Left hindlimb (tissue), 1 donor: ENCODE measurements at regions not wholly inside any gene's neighbourhood (a gene's known extent, or its start where the extent isn't known, plus 50 kb on each side); places are given as distances from the start of the nearest gene placed in this dataset.

Experiments
- DNase-seq: peaks from one replicate; pipeline ENCODE4 v3.0.0-alpha.2; 2018

- peak; percentile 67 for DNase-seq
Observed at GRCh38 chr5:89445106-89445745, 562.2 kb upstream of the MEF2C start.

- no peak for DNase-seq
Observed at GRCh38 chr5:89444088-89444487, 561.1 kb upstream of the MEF2C start.

- no peak for DNase-seq
Observed at GRCh38 chr5:89443508-89443907, 560.5 kb upstream of the MEF2C start.

- no peak for DNase-seq
Observed at GRCh38 chr5:89441965-89442364, 559.0 kb upstream of the MEF2C start.

DNA sequence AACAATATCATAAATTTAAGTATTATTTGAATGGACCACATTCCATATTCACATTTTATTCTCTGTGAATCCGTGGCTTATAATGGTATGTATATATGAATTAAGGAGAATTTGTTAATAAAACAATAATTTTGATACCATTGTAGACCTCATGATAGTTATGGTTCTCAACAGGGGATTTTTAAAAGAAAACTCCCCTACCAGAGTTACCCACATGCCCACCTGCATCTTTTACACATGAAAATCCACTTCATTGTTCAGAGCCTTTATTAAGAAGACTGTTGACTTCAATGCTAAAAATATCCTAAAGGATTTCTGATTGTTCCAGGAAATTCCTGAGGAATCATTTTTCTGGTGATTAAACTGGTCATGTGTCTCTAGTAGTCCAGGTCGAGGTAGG lies 557.7 kb upstream of the MEF2C start:
- DNase-seq, result no peak

- DNase-seq, result no peak
Observed at GRCh38 chr5:89437450-89438435, 554.8 kb upstream of the MEF2C start.

DNA sequence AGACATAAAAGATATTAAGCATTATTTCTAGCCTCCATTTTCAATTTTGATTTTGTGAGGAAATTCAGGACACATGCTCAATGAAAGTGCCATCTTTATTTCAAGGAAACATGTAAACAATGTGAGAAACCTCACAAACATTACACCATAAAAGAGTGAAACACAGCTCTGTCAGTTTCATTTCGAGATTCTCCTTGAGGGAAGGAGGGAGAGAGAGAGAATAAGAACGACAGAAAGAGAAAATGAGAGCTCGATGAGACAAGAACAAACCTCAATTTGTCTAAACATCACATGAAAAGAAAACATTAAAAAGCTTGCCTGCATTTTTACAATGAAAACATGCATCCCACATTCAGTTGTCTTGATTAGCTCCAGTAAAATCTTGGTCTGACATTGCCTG lies 553.5 kb upstream of the MEF2C start:
- DNase-seq, result no peak

DNA sequence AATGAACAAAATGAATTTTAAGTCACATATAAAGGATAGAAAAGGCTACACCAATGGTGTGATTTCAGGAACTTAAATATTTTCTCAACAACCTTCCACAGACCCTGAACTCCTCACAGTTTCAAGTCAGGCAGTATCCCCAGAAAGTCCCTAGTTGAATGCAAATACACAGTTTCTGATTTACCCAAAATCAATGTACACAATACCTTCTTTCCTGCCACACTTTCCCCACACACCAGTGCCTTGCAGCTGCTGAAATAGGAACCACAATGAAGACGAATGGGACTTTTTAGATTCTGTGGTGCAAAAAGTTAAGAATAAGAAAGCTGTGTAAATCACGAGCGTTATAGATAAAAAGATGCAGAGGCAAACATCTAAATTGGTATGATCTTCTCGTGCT lies 552.4 kb upstream of the MEF2C start:
- no peak for DNase-seq

DNA sequence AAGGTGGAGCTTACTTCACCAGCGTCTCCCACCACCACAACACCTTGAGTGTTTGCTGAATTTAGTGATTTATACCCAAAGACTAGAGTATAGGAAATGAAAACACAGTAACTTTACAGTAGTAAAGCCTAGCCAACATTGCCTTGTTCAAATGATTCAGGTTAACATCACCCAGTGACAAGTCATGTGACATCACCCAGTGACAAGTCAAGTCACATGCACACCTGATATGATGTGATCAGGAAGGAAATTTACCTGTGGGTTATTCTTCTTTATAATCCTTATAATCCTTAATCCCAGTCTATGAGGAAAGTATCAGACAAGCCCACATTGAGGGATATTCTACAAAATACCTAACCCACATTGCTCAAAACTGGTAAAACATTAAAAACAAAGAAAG lies 545.6 kb upstream of the MEF2C start:
- no peak for DNase-seq

DNA sequence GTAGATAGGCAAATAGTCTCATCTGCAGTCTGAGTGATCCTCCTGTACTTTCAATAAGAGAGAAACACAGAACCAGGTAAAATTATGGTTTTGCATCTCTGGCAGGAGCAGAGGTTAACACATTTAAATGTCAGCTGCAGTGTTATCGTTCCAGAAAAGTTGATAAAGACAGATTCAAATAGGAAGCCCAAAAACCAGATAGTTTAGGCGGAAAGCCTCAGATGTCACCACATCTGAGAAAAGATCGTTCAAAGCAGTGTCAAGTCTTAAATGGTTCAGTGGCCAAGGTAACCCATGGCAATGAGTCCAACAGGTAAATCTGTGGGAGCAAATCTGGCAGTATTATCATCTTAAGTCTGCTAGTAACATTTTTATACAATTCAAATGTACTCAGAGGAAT lies 542.1 kb upstream of the MEF2C start:
- DNase-seq, result no peak

GRCh38 chr5:89421035-89421434 lies 538.1 kb upstream of the MEF2C start:
- DNase-seq, result no peak

GRCh38 chr5:89418407-89419085 lies 535.6 kb upstream of the MEF2C start:
- DNase-seq, result no peak

GRCh38 chr5:89417990-89418389 lies 535.0 kb upstream of the MEF2C start:
- DNase-seq, result no peak

- DNase-seq, result no peak
Observed at GRCh38 chr5:89417515-89417914, 534.5 kb upstream of the MEF2C start.

GRCh38 chr5:89411891-89412290 lies 528.9 kb upstream of the MEF2C start:
- DNase-seq, result no peak

- no peak for DNase-seq
Observed at GRCh38 chr5:89407054-89407453, 524.1 kb upstream of the MEF2C start.

- no peak for DNase-seq
Observed at GRCh38 chr5:89401659-89402058, 518.7 kb upstream of the MEF2C start.

DNA sequence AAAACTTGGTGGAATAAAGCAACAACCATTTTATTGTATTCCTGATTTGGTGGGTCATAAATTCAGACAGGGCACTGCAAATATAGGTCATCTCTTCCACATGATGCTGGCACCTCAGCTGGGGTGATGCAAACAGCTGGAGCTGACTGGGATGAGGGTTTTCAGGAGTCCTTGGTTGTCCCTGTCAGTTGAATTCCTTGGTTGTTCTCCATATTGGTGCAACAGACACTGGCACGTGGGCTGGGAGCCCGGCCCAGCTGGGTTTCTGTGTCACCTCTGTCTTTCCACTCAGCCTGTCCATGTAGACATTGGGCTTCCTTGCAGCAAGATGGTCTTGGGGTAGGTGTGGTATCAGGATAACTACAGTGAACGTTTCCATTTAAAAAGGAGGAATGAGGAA lies 518.0 kb upstream of the MEF2C start:
- DNase-seq, result no peak

DNA sequence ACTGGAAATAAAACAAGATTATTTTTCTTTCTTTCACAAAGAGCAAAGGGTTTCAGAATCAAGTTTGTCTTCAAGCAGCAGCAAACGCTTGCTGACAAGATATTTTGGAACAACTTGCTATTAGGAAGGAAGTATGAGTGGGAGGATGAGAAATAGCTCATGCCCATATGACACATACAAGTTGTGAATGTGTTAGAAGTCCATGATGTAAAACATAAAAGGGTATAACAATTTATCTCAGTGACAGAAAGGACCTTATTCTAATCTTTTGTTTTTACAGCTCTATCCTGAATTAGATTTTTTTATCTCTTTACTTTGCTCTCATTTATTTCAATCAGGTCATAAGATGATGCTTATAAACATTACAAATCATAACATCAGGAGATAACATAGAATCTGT lies 516.6 kb upstream of the MEF2C start:
- no peak for DNase-seq

- DNase-seq, result no peak
Observed at GRCh38 chr5:89397096-89397495, 514.1 kb upstream of the MEF2C start.

- no peak for DNase-seq
Observed at GRCh38 chr5:89396278-89396954, 513.4 kb upstream of the MEF2C start.

GRCh38 chr5:89395111-89395510 lies 512.1 kb upstream of the MEF2C start:
- DNase-seq, result no peak

- no peak for DNase-seq
Observed at GRCh38 chr5:89388872-89389271, 505.9 kb upstream of the MEF2C start.
